SJSA1 (cell line): ENCODE measurements at regions not wholly inside any gene's neighbourhood (a gene's known extent, or its start where the extent isn't known, plus 50 kb on each side); places are given as distances from the start of the nearest gene placed in this dataset.

Experiments
- DNase-seq, 2 experiments: peaks; one replicate each; pipeline ENCODE4 v3.0.0-alpha.2; 2015 to 2020; ENCODE audit warnings: low spot score in 2 of 2, low read depth in 1 of 2
- H3K27ac ChIP-seq: fragments of 250-450 bp; sonication (Bioruptor Pico); 2 replicates; pipeline ENCODE4 v1.5.1; 2020; ENCODE audit warnings: mild to moderate bottlenecking, moderate library complexity
- H3K27me3 ChIP-seq: fragments of 250-450 bp; sonication (Bioruptor Pico); replicated peaks from 2 replicates; pipeline ENCODE4 v1.5.1; 2020; ENCODE audit warnings: mild to moderate bottlenecking, moderate library complexity
- H3K36me3 ChIP-seq: fragments of 250-450 bp; sonication (Bioruptor Pico); 2 replicates; pipeline ENCODE4 v1.5.1; 2020; ENCODE audit warnings: mild to moderate bottlenecking
- H3K4me1 ChIP-seq: fragments of 250-450 bp; sonication (Bioruptor Pico); replicated peaks from 2 replicates; pipeline ENCODE4 v1.6.1; 2021; ENCODE audit warnings: mild to moderate bottlenecking
- H3K4me3 ChIP-seq: fragments of 250-450 bp; sonication (Bioruptor Pico); 2 replicates; pipeline ENCODE4 v1.5.1; 2020; ENCODE audit warnings: mild to moderate bottlenecking
- H3K9me3 ChIP-seq: fragments of 250-450 bp; sonication (Bioruptor Pico); replicated peaks from 2 replicates; pipeline ENCODE4 v1.5.1; 2020; ENCODE audit warnings: mild to moderate bottlenecking

GRCh38 chr1:8218351-8219092 lies 99.4 kb upstream of the SLC45A1 start:
- Histone ChIP-seq H3K36me3 (no peaks in the 10 kb centered on the region), H3K4me1 (peaks cover 20% of the 10 kb centered on the region), H3K4me3 (no peak overlapping the region), H3K27ac (no peak overlapping the region), H3K27me3 (no peaks in the 10 kb centered on the region), H3K9me3 (no peaks in the 10 kb centered on the region)
- DNase-seq = no peak

GRCh38 chr1:8217809-8218208 lies 100.1 kb upstream of the SLC45A1 start:
- no peak overlapping the region for H3K4me3 ChIP-seq
- no peaks in the 10 kb centered on the region for H3K36me3 ChIP-seq
- no peaks in the 10 kb centered on the region for H3K9me3 ChIP-seq
- H3K27me3 ChIP-seq = no peaks in the 10 kb centered on the region
- no peak overlapping the region for H3K27ac ChIP-seq
- DNase-seq = no peak
- H3K4me1 ChIP-seq = peaks cover 24% of the 10 kb centered on the region

DNA sequence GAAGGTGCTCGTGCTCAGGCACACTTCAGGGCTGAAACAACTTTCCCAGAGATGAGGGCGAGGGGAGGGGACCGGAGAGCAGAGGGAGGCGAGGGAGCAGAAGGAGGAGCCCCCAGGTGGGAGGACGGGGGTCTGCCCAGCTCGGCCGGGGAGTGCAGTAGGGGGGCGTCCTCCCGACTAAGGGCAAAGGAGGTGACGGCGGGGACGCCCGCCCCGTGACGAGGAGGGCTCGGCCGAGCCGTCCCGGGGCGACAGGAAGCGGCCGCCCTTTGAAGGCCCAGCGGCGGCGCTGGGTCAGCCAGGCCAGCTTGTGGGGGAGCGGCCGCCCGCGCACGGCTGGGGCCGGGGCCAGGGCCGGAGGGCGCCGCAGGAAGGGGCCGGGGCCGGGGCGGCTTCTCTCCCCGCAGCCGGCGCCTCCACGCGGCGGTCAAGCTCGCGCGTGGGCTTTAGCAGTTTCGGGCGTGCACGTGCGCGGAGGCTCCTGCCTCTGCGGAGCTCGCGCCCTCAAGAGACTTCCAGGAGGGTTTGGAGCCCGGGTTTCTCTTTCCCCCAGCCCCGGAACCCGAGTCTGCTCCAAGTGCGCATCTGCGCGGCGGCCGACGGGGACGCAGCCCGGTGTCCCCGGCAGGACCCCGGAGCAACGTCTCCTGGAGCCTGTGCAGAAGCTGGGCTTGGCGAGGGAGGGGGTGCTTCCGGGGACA lies 100.8 kb upstream of the SLC45A1 start:
- Histone ChIP-seq H3K27ac (no peak overlapping the region), H3K36me3 (no peaks in the 10 kb centered on the region), H3K27me3 (no peaks in the 10 kb centered on the region), H3K4me1 (peaks cover 31% of the 10 kb centered on the region), H3K9me3 (no peaks in the 10 kb centered on the region), H3K4me3 (no peak overlapping the region)
- no peak for DNase-seq

DNA sequence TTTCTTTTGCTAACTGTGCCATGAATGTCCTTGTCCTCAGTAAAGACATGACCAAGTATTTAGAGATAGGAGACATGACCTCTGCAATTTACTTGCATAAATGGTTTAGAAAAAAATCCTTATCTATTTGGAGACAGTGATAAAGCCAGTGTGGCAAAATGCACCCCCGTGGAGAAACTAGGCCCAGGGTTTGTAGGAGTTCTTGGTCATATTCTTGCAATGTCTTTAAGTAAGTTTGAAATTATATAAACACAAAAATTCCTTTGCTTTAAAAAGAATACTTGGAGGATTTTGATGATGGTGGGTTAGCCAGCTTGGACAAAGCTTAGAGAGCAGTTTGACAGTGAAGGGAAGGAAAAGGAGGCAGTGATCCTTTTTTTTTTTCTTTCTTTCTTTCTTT lies 101.9 kb upstream of the SLC45A1 start:
- Histone ChIP-seq H3K27ac (no peak overlapping the region), H3K36me3 (no peaks in the 10 kb centered on the region), H3K4me3 (no peak overlapping the region), H3K27me3 (no peaks in the 10 kb centered on the region), H3K4me1 (peaks cover 42% of the 10 kb centered on the region), H3K9me3 (no peaks in the 10 kb centered on the region)
- peak in 1 of 2 experiments; percentile 37 for DNase-seq

GRCh38 chr1:8214501-8215173 lies 103.3 kb upstream of the SLC45A1 start:
- Histone ChIP-seq H3K36me3 (no peaks in the 10 kb centered on the region), H3K27ac (no peak overlapping the region), H3K27me3 (no peaks in the 10 kb centered on the region), H3K9me3 (no peaks in the 10 kb centered on the region), H3K4me3 (no peak overlapping the region), H3K4me1 (peaks cover 42% of the 10 kb centered on the region)
- DNase-seq = no peak

- Histone ChIP-seq H3K36me3 (no peaks in the 10 kb centered on the region), H3K27ac (no peak overlapping the region), H3K27me3 (no peaks in the 10 kb centered on the region), H3K4me3 (no peak overlapping the region), H3K9me3 (no peaks in the 10 kb centered on the region), H3K4me1 (peaks cover 40% of the 10 kb centered on the region)
- no peak for DNase-seq
Observed at GRCh38 chr1:8213676-8214075, 104.2 kb upstream of the SLC45A1 start.

GRCh38 chr1:8213136-8213535 lies 104.8 kb upstream of the SLC45A1 start:
- Histone ChIP-seq H3K27ac (no peak overlapping the region), H3K36me3 (no peaks in the 10 kb centered on the region), H3K4me1 (peaks cover 34% of the 10 kb centered on the region), H3K9me3 (no peaks in the 10 kb centered on the region), H3K4me3 (no peak overlapping the region), H3K27me3 (no peaks in the 10 kb centered on the region)
- no peak for DNase-seq

DNA sequence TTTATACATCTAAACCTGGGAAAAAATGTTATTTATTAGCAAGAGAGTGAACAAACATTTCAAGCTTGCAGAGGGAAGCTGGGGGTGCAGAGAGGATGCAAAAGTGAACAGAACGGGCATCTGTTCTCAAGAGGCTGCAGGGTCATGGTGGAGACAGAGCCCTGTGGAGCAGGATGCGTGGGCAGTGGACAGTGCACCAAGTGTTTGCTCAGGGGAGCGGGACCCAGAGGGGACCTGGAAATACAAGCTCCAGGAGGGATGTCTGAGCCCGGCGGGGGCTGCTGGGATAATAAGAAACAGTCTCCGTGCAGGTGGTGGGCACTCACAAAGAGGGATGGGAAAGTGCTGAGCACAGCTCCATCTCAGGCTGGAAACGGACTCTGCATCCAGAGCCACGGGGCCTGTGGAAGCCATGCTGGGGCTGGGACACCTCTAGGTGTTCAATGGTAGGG lies 105.3 kb upstream of the SLC45A1 start:
- no peaks in the 10 kb centered on the region for H3K27me3 ChIP-seq
- peaks cover 34% of the 10 kb centered on the region for H3K4me1 ChIP-seq
- H3K9me3 ChIP-seq = no peaks in the 10 kb centered on the region
- no peak for DNase-seq
- H3K36me3 ChIP-seq = no peaks in the 10 kb centered on the region
- H3K4me3 ChIP-seq = no peak overlapping the region
- peak overlapping the region; percentile 74 for H3K27ac ChIP-seq

DNA sequence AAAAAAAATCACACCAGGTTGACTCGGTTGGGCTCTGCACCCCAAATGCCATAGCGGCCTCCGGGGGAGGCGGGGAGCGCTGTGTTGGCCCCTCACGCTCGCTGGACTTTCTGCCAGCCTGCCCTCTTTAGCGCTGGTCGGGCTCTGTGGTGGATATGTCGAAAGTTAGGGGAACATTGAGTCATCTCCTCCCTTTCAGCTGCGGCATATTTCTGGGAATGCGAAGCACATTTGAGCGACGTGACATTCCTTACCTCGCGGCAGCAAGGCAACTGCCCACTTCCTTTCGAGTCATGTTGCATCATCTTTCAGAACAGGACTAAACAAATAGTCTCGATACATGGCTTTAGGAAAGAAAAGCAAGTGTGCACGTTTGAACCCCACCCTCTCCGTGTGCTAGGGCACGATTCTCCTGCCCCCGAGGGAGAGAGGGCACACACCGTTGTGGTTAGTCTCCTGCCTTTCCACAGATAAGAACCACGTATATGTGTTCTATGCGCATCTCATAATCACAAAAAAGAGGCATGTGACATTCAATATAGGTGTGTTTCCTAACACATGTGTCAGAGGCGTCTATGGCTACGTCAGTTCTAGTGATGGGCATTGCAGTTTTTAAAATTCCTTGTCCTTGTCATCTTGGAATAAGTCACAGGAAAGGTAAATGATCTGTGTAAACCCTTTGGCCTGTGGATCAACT lies 105.9 kb upstream of the SLC45A1 start:
- DNase-seq = peak; percentile 88 to 91
- peaks cover 34% of the 10 kb centered on the region for H3K4me1 ChIP-seq
- H3K27me3 ChIP-seq = no peaks in the 10 kb centered on the region
- no peaks in the 10 kb centered on the region for H3K9me3 ChIP-seq
- peak overlapping the region; percentile 74 for H3K27ac ChIP-seq
- H3K36me3 ChIP-seq = no peaks in the 10 kb centered on the region
- no peak overlapping the region; the same call in 1 of the 2 replicates for H3K4me3 ChIP-seq

GRCh38 chr1:8211251-8211882 lies 106.5 kb upstream of the SLC45A1 start:
- no peak overlapping the region; the same call in 1 of the 2 replicates for H3K4me3 ChIP-seq

GRCh38 chr1:8207202-8207601 lies 110.7 kb upstream of the SLC45A1 start:
- Histone ChIP-seq H3K27ac (no peak overlapping the region), H3K27me3 (no peaks in the 10 kb centered on the region), H3K9me3 (no peaks in the 10 kb centered on the region), H3K36me3 (no peaks in the 10 kb centered on the region), H3K4me3 (no peak overlapping the region), H3K4me1 (peaks cover 12% of the 10 kb centered on the region)
- DNase-seq = no peak

More at GRCh38 chr1:8211251-8211882, 106.5 kb upstream of the SLC45A1 start:
- H3K36me3 ChIP-seq = no peaks in the 10 kb centered on the region
- no peaks in the 10 kb centered on the region for H3K9me3 ChIP-seq
- H3K4me1 ChIP-seq = peaks cover 31% of the 10 kb centered on the region
- DNase-seq = no peak
- H3K27ac ChIP-seq = peak overlapping the region; percentile 74
- H3K27me3 ChIP-seq = no peaks in the 10 kb centered on the region

DNA sequence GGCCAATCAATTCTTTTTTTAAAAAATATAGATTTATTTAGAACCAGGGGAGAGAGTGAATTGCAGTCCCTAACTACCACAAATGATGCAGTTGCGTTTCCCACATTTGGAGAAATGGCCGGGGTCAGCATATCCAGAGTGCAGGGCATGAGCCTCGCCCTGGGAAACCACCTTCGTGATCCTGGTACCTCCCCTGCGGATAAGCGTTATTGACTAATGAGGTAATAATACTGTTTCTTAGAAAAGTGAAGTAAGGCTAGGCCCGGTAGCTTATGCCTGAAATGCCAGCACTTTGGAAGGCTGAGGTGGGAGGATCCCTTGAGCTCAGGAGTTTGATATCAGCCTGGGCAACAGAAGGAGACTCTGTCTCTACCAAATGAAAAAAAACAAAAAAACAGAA lies 111.5 kb upstream of the SLC45A1 start:
- Histone ChIP-seq H3K36me3 (no peaks in the 10 kb centered on the region), H3K27me3 (no peaks in the 10 kb centered on the region), H3K4me3 (no peak overlapping the region), H3K4me1 (peaks cover 4% of the 10 kb centered on the region), H3K27ac (no peak overlapping the region), H3K9me3 (no peaks in the 10 kb centered on the region)
- DNase-seq = no peak

DNA sequence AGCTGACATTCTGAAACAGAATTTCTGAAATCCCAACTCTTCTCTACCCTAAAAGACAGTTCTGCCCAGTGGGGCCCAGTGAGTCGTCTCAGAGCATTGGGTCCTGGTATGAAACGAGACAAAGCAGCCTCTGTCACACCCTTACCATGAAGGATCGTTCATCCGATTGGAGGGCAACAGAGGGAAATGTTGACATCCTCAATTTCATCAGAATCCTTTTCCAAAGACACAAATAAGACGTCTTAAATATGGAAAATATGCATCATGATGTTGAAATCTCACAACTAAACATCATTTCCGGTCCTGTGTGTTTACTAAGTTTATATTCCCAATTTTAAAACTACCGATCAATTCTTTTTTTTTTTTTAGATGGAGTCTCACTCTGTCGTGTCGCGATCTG lies 112.1 kb upstream of the SLC45A1 start:
- no peaks in the 10 kb centered on the region for H3K27me3 ChIP-seq
- H3K4me1 ChIP-seq = no peaks in the 10 kb centered on the region
- H3K4me3 ChIP-seq = no peak overlapping the region
- H3K36me3 ChIP-seq = no peaks in the 10 kb centered on the region
- no peaks in the 10 kb centered on the region for H3K9me3 ChIP-seq
- no peak overlapping the region for H3K27ac ChIP-seq
- no peak for DNase-seq
